ENCODE measurements at regions not wholly inside any gene's neighbourhood (a gene's known extent, or its start where the extent isn't known, plus 50 kb on each side); places are given as distances from the start of the nearest gene placed in this dataset.
"Not testable (repeated sequence)": the region's sequence is repeated elsewhere in the genome, so short reads cannot be mapped to it uniquely, and the experiment has no call there.

GRCh38 chr18:4721545-4721944 is 266.4 kb upstream of the DLGAP1 start:
- 85 to 93% methylated on average over 3 of the region's 3 CpGs for WGBS, 2 donors
- ATAC-seq (ENCODE audit: low FRiP score in 2 of 2) = no peak
- no peak for DNase-seq
- Histone ChIP-seq H3K9me3 (no peaks in the 10 kb centered on the region), H3K27me3 (no peaks in the 10 kb centered on the region), H3K27ac (no peak overlapping the region), H3K36me3 (no peaks in the 10 kb centered on the region), H3K4me1 (no peaks in the 10 kb centered on the region), H3K4me3 (no peak overlapping the region)
- no peak for TF ChIP-seq POLR2AphosphoS5 (IDR thresholded peaks at IDR 0.05)
- no peak for TF ChIP-seq POLR2A (IDR thresholded peaks at IDR 0.05)

GRCh38 chr18:4720518-4720917 is 265.4 kb upstream of the DLGAP1 start:
- H3K9me3 ChIP-seq = no peaks in the 10 kb centered on the region
- no peak for ATAC-seq (ENCODE audit: low FRiP score in 2 of 2)
- no peaks in the 10 kb centered on the region for H3K36me3 ChIP-seq
- 20 to 26% methylated on average over 2 of the region's 2 CpGs for WGBS, 2 donors
- no peak for DNase-seq
- H3K4me3 ChIP-seq = no peak overlapping the region
- H3K4me1 ChIP-seq = no peaks in the 10 kb centered on the region
- no peak for TF ChIP-seq EP300 (IDR thresholded peaks at IDR 0.05)
- no peak for TF ChIP-seq CTCF (IDR thresholded peaks at IDR 0.05)
- TF ChIP-seq POLR2AphosphoS5 (IDR thresholded peaks at IDR 0.05) = no peak
- no peak for TF ChIP-seq POLR2A (IDR thresholded peaks at IDR 0.05)
- no peaks in the 10 kb centered on the region for H3K27me3 ChIP-seq
- no peak overlapping the region for H3K27ac ChIP-seq

- WGBS, 2 donors = 72 to 82% methylated on average over 1 of the region's 1 CpG
- H3K4me1 ChIP-seq = no peaks in the 10 kb centered on the region
- ATAC-seq (ENCODE audit: low FRiP score in 2 of 2) (no peak), DNase-seq (no peak)
- TF ChIP-seq CTCF (IDR thresholded peaks at IDR 0.05) (no peak), POLR2AphosphoS5 (IDR thresholded peaks at IDR 0.05) (no peak), POLR2A (IDR thresholded peaks at IDR 0.05) (no peak), EP300 (IDR thresholded peaks at IDR 0.05) (no peak)
- H3K27ac ChIP-seq = no peak overlapping the region
- H3K36me3 ChIP-seq = no peaks in the 10 kb centered on the region
- no peak overlapping the region for H3K4me3 ChIP-seq
- no peaks in the 10 kb centered on the region for H3K9me3 ChIP-seq
- H3K27me3 ChIP-seq = no peaks in the 10 kb centered on the region
Observed at GRCh38 chr18:4705894-4706293, 250.8 kb upstream of the DLGAP1 start.

GRCh38 chr18:4704781-4705180 is 249.7 kb upstream of the DLGAP1 start:
- WGBS, 2 donors = 27 to 36% methylated on average over 3 of the region's 3 CpGs
- no peaks in the 10 kb centered on the region for H3K27me3 ChIP-seq
- H3K4me3 ChIP-seq = no peak overlapping the region
- ATAC-seq (ENCODE audit: low FRiP score in 2 of 2) (no peak), DNase-seq (no peak)
- no peaks in the 10 kb centered on the region for H3K36me3 ChIP-seq
- H3K27ac ChIP-seq = no peak overlapping the region
- TF ChIP-seq POLR2A (IDR thresholded peaks at IDR 0.05) = no peak
- TF ChIP-seq CTCF (IDR thresholded peaks at IDR 0.05) = no peak
- no peak for TF ChIP-seq EP300 (IDR thresholded peaks at IDR 0.05)
- TF ChIP-seq POLR2AphosphoS5 (IDR thresholded peaks at IDR 0.05) = no peak
- no peaks in the 10 kb centered on the region for H3K9me3 ChIP-seq
- H3K4me1 ChIP-seq = no peaks in the 10 kb centered on the region

- peaks cover 0 to 11% (median 1%) of the 10 kb centered on the region in 4 donors for H3K9me3 ChIP-seq
- no peaks in the 10 kb centered on the region for H3K27me3 ChIP-seq
- H3K36me3 ChIP-seq = no peaks in the 10 kb centered on the region
- no peak overlapping the region for H3K4me3 ChIP-seq
- TF ChIP-seq CTCF (IDR thresholded peaks at IDR 0.05) (no peak), POLR2AphosphoS5 (IDR thresholded peaks at IDR 0.05) (no peak), EP300 (IDR thresholded peaks at IDR 0.05) (no peak), POLR2A (IDR thresholded peaks at IDR 0.05) (no peak)
- H3K4me1 ChIP-seq = no peaks in the 10 kb centered on the region
- DNase-seq = peak in 1 of 2 donors; percentile 41
- 93 to 96% methylated on average over 15 to 17 of the region's 17 CpGs for WGBS, 2 donors
- H3K27ac ChIP-seq = no peak overlapping the region
- ATAC-seq (ENCODE audit: low FRiP score in 2 of 2) = no peak
Observed at GRCh38 chr18:4691836-4692235, 236.7 kb upstream of the DLGAP1 start.

- not testable (repeated sequence) for DNase-seq; H3K9me3 ChIP-seq; ATAC-seq (ENCODE audit: low FRiP score in 2 of 2); H3K4me3 ChIP-seq; H3K27ac ChIP-seq; H3K36me3 ChIP-seq; H3K4me1 ChIP-seq; H3K27me3 ChIP-seq
- WGBS, 2 donors = 76 to 88% methylated on average over 3 to 5 of the region's 5 CpGs
Observed at GRCh38 chr18:4678685-4679084, 223.6 kb upstream of the DLGAP1 start.
